BE2C (cell line): ENCODE measurements at regions not wholly inside any gene's neighbourhood (a gene's known extent, or its start where the extent isn't known, plus 50 kb on each side); places are given as distances from the start of the nearest gene placed in this dataset.

Experiments
- DNase-seq: peaks from one replicate; pipeline ENCODE4 v3.0.0-alpha.2; 2020
- H3K27me3 ChIP-seq: fragments of 250-450 bp; sonication (Bioruptor Pico); 2 replicates; pipeline ENCODE4 v1.5.1; 2020; ENCODE audit warnings: mild to moderate bottlenecking
- H3K36me3 ChIP-seq: fragments of 250-450 bp; sonication (Bioruptor Pico); 2 replicates; pipeline ENCODE4 v1.5.1; 2020; ENCODE audit warnings: mild to moderate bottlenecking
- H3K4me1 ChIP-seq: fragments of 250-450 bp; sonication (Bioruptor Pico); 2 replicates; pipeline ENCODE4 v1.5.1; 2020
- H3K4me3 ChIP-seq: 2 replicates; pipeline ENCODE4 v1.5.1; 2011; ENCODE audit warnings: low read depth, low read length
- H3K9me3 ChIP-seq: fragments of 250-450 bp; sonication (Bioruptor Pico); 2 replicates; pipeline ENCODE4 v1.5.1; 2020
- CTCF ChIP-seq: IDR thresholded peaks from 2 replicates; pipeline ENCODE4 v1.5.1; 2012; ENCODE audit warnings: mild to moderate bottlenecking, low read depth, low read length

GRCh38 chr15:53453253-53454105 lies 306.0 kb downstream of the WDR72 start:
- Histone ChIP-seq H3K4me1 (no peaks in the 10 kb centered on the region), H3K36me3 (no peaks in the 10 kb centered on the region), H3K27me3 (no peaks in the 10 kb centered on the region), H3K4me3 (no peak overlapping the region), H3K9me3 (no peaks in the 10 kb centered on the region)
- TF ChIP-seq CTCF: no peak
- no peak for DNase-seq

- no peak for TF ChIP-seq CTCF
- H3K36me3 ChIP-seq: no peaks in the 10 kb centered on the region
- DNase-seq: no peak
- H3K4me1 ChIP-seq: no peaks in the 10 kb centered on the region
- no peak overlapping the region for H3K4me3 ChIP-seq
- no peaks in the 10 kb centered on the region for H3K9me3 ChIP-seq
- H3K27me3 ChIP-seq: no peaks in the 10 kb centered on the region
Measured at GRCh38 chr15:53448232-53449015, 311.0 kb downstream of the WDR72 start.

GRCh38 chr15:53447742-53448141 lies 311.7 kb downstream of the WDR72 start:
- no peak overlapping the region for H3K4me3 ChIP-seq

GRCh38 chr15:53447053-53447574 lies 312.3 kb downstream of the WDR72 start:
- Histone ChIP-seq H3K27me3 (no peaks in the 10 kb centered on the region), H3K9me3 (no peaks in the 10 kb centered on the region), H3K4me3 (no peak overlapping the region), H3K4me1 (no peaks in the 10 kb centered on the region), H3K36me3 (no peaks in the 10 kb centered on the region)
- TF ChIP-seq CTCF: no peak
- DNase-seq: no peak

More at GRCh38 chr15:53447742-53448141, 311.7 kb downstream of the WDR72 start:
- Histone ChIP-seq H3K9me3 (no peaks in the 10 kb centered on the region), H3K36me3 (no peaks in the 10 kb centered on the region), H3K27me3 (no peaks in the 10 kb centered on the region), H3K4me1 (no peaks in the 10 kb centered on the region)
- no peak for DNase-seq
- no peak for TF ChIP-seq CTCF

GRCh38 chr15:53446376-53446775 lies 313.1 kb downstream of the WDR72 start:
- TF ChIP-seq CTCF: no peak
- no peak overlapping the region for H3K4me3 ChIP-seq
- H3K9me3 ChIP-seq: no peaks in the 10 kb centered on the region
- DNase-seq: no peak
- H3K36me3 ChIP-seq: no peaks in the 10 kb centered on the region
- H3K4me1 ChIP-seq: no peaks in the 10 kb centered on the region
- H3K27me3 ChIP-seq: no peaks in the 10 kb centered on the region
